ENCODE measurements at regions not wholly inside any gene's neighbourhood (a gene's known extent, or its start where the extent isn't known, plus 50 kb on each side); places are given as distances from the start of the nearest gene placed in this dataset.

GRCh38 chr18:55886886-55887285, 298.9 kb upstream of the TCF4 start:
- TF ChIP-seq FOXP2 (optimal IDR thresholded peaks at IDR 0.05; ENCODE audit: borderline replicate concordance, extremely low read depth, extremely low read length, insufficient read depth), result no peak
- TF ChIP-seq SIN3A (IDR thresholded peaks at IDR 0.05; ENCODE audit: borderline replicate concordance, insufficient read depth, low read length), result no peak
- no peak for TF ChIP-seq TAF1 (IDR thresholded peaks at IDR 0.05; ENCODE audit: borderline replicate concordance, insufficient read depth, low read length)
- no peak for TF ChIP-seq POLR2AphosphoS5 (IDR thresholded peaks at IDR 0.05; ENCODE audit: low read depth, low read length)
- no peak for TF ChIP-seq REST (IDR thresholded peaks at IDR 0.05; ENCODE audit: insufficient read depth in 1 of 2, low read depth in 2 of 2, low read length in 2 of 2)

GRCh38 chr18:55884498-55884897, 296.5 kb upstream of the TCF4 start:
- no peak for TF ChIP-seq FOXP2 (optimal IDR thresholded peaks at IDR 0.05; ENCODE audit: borderline replicate concordance, extremely low read depth, extremely low read length, insufficient read depth)
- no peak for TF ChIP-seq TAF1 (IDR thresholded peaks at IDR 0.05; ENCODE audit: borderline replicate concordance, insufficient read depth, low read length)
- TF ChIP-seq POLR2AphosphoS5 (IDR thresholded peaks at IDR 0.05; ENCODE audit: low read depth, low read length), result no peak

- TF ChIP-seq TAF1 (IDR thresholded peaks at IDR 0.05; ENCODE audit: borderline replicate concordance, insufficient read depth, low read length), result no peak
- no peak for TF ChIP-seq FOXP2 (optimal IDR thresholded peaks at IDR 0.05; ENCODE audit: borderline replicate concordance, extremely low read depth, extremely low read length, insufficient read depth)
- no peak for TF ChIP-seq POLR2AphosphoS5 (IDR thresholded peaks at IDR 0.05; ENCODE audit: low read depth, low read length)
- TF ChIP-seq REST (IDR thresholded peaks at IDR 0.05; ENCODE audit: insufficient read depth in 1 of 2, low read depth in 2 of 2, low read length in 2 of 2), result no peak
- no peak for TF ChIP-seq SIN3A (IDR thresholded peaks at IDR 0.05; ENCODE audit: borderline replicate concordance, insufficient read depth, low read length)
Measured at GRCh38 chr18:55880617-55881016, 292.6 kb upstream of the TCF4 start.

DNA sequence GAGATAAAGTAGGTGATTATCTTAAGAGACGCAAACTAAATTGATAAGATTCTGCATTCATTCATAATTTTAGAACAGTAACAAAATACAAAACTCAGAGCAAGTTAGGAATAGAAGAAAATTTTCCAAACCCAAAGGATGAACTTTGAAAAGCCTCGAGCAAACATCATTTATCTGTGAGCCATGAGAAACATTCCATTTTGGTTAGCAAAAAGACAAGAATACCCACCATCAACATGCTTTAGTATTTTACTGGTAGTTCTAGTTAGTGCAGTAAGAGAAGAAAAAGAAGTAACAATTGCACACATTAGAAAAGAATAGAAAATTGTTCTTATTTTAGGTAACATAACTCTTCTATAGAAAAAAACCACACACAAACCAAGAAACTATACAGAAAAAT, 291.3 kb upstream of the TCF4 start:
- TF ChIP-seq POLR2AphosphoS5 (IDR thresholded peaks at IDR 0.05; ENCODE audit: low read depth, low read length) (no peak), REST (IDR thresholded peaks at IDR 0.05; ENCODE audit: insufficient read depth in 1 of 2, low read depth in 2 of 2, low read length in 2 of 2) (no peak), FOXP2 (optimal IDR thresholded peaks at IDR 0.05; ENCODE audit: borderline replicate concordance, extremely low read depth, extremely low read length, insufficient read depth) (no peak), TAF1 (IDR thresholded peaks at IDR 0.05; ENCODE audit: borderline replicate concordance, insufficient read depth, low read length) (no peak), SIN3A (IDR thresholded peaks at IDR 0.05; ENCODE audit: borderline replicate concordance, insufficient read depth, low read length) (no peak)

- TF ChIP-seq TAF1 (IDR thresholded peaks at IDR 0.05; ENCODE audit: borderline replicate concordance, insufficient read depth, low read length), result no peak
- no peak for TF ChIP-seq SIN3A (IDR thresholded peaks at IDR 0.05; ENCODE audit: borderline replicate concordance, insufficient read depth, low read length)
- TF ChIP-seq REST (IDR thresholded peaks at IDR 0.05; ENCODE audit: insufficient read depth in 1 of 2, low read depth in 2 of 2, low read length in 2 of 2), result no peak
- TF ChIP-seq FOXP2 (optimal IDR thresholded peaks at IDR 0.05; ENCODE audit: borderline replicate concordance, extremely low read depth, extremely low read length, insufficient read depth), result no peak
- no peak for TF ChIP-seq POLR2AphosphoS5 (IDR thresholded peaks at IDR 0.05; ENCODE audit: low read depth, low read length)
Measured at GRCh38 chr18:55878224-55878623, 290.2 kb upstream of the TCF4 start.

Measured in PFSK-1 (cell line).